Neutrophil (primary cell): ENCODE measurements at regions not wholly inside any gene's neighbourhood (a gene's known extent, or its start where the extent isn't known, plus 50 kb on each side); places are given as distances from the start of the nearest gene placed in this dataset.

ENCODE experiments used
- H3K27ac ChIP-seq: fragments of 200-600 bp; sonication (generic); 2 replicates; pipeline ENCODE4 v1.5.1; 2016; ENCODE audit warnings: mild to moderate bottlenecking, moderate library complexity
- H3K27me3 ChIP-seq: fragments of 200-600 bp; sonication (generic); 2 replicates; pipeline ENCODE4 v1.6.0; 2016; ENCODE audit warnings: mild to moderate bottlenecking
- H3K36me3 ChIP-seq: fragments of 200-600 bp; sonication (generic); 2 replicates; pipeline ENCODE4 v1.5.1; 2017
- H3K4me1 ChIP-seq, 2 experiments: fragments of 200-600 bp in 1 of 2; sonication (generic) in 1 of 2; 1 replicate in 1 of 2; 2 replicates in 1 of 2; pipeline versions ENCODE4 v1.5.1 to v1.6.1; 2013 to 2016; ENCODE audit warnings: low read depth in 1 of 2, low read length in 1 of 2, mild to moderate bottlenecking in 1 of 2, moderate library complexity in 1 of 2; ENCODE audit not compliant: control insufficient read depth in 1 of 2, insufficient read depth in 1 of 2
- H3K4me3 ChIP-seq, 2 experiments: fragments of 200-600 bp in 1 of 2; sonication (generic) in 1 of 2; 1 replicate in 1 of 2; 2 replicates in 1 of 2; pipeline ENCODE4 v1.5.1; 2013 to 2016; ENCODE audit warnings: low read depth in 1 of 2, low read length in 1 of 2, mild to moderate bottlenecking in 1 of 2, moderate library complexity in 1 of 2
- H3K9me3 ChIP-seq: fragments of 200-600 bp; sonication (generic); 2 replicates; pipeline ENCODE4 v1.5.1; 2016
- CTCF ChIP-seq: fragments of 200-600 bp; sonication (generic); IDR thresholded peaks from 2 replicates; pipeline ENCODE4 v1.5.1; 2016; ENCODE audit warnings: antibody characterized with exemption

- no peaks in the 10 kb centered on the region for H3K9me3 ChIP-seq
- H3K36me3 ChIP-seq = no peaks in the 10 kb centered on the region
- no peak overlapping the region for H3K4me3 ChIP-seq
- no peak for TF ChIP-seq CTCF
- no peak overlapping the region for H3K27ac ChIP-seq
- no peaks in the 10 kb centered on the region for H3K4me1 ChIP-seq
- no peaks in the 10 kb centered on the region for H3K27me3 ChIP-seq
Observed at GRCh38 chr18:28512357-28512756, 335.4 kb upstream of the CDH2 start.

GRCh38 chr18:28511413-28511821 is 334.5 kb upstream of the CDH2 start:
- no peaks in the 10 kb centered on the region for H3K36me3 ChIP-seq
- H3K9me3 ChIP-seq = no peaks in the 10 kb centered on the region
- TF ChIP-seq CTCF = no peak
- H3K27ac ChIP-seq = no peak overlapping the region
- no peaks in the 10 kb centered on the region for H3K4me1 ChIP-seq
- H3K27me3 ChIP-seq = no peaks in the 10 kb centered on the region
- H3K4me3 ChIP-seq = no peak overlapping the region

GRCh38 chr18:28510210-28510609 is 333.3 kb upstream of the CDH2 start:
- Histone ChIP-seq H3K27me3 (no peaks in the 10 kb centered on the region), H3K4me3 (no peak overlapping the region), H3K36me3 (no peaks in the 10 kb centered on the region), H3K27ac (no peak overlapping the region), H3K4me1 (no peaks in the 10 kb centered on the region), H3K9me3 (no peaks in the 10 kb centered on the region)
- no peak for TF ChIP-seq CTCF

GRCh38 chr18:28504066-28504465 is 327.1 kb upstream of the CDH2 start:
- Histone ChIP-seq H3K4me1 (no peaks in the 10 kb centered on the region), H3K4me3 (no peak overlapping the region), H3K9me3 (no peaks in the 10 kb centered on the region), H3K27me3 (no peaks in the 10 kb centered on the region), H3K27ac (no peak overlapping the region), H3K36me3 (no peaks in the 10 kb centered on the region)
- TF ChIP-seq CTCF = no peak

GRCh38 chr18:28494151-28494550 is 317.2 kb upstream of the CDH2 start:
- Histone ChIP-seq H3K27me3 (no peaks in the 10 kb centered on the region), H3K4me1 (no peaks in the 10 kb centered on the region), H3K27ac (no peak overlapping the region), H3K36me3 (no peaks in the 10 kb centered on the region), H3K9me3 (no peaks in the 10 kb centered on the region), H3K4me3 (no peak overlapping the region)
- TF ChIP-seq CTCF = no peak

- TF ChIP-seq CTCF = no peak
- Histone ChIP-seq H3K4me1 (no peaks in the 10 kb centered on the region), H3K27me3 (no peaks in the 10 kb centered on the region), H3K9me3 (no peaks in the 10 kb centered on the region), H3K4me3 (no peak overlapping the region), H3K36me3 (no peaks in the 10 kb centered on the region), H3K27ac (no peak overlapping the region)
Observed at GRCh38 chr18:28485918-28486317, 309.0 kb upstream of the CDH2 start.
